Colonic mucosa (tissue), 4 donors: ENCODE measurements at regions not wholly inside any gene's neighbourhood (a gene's known extent, or its start where the extent isn't known, plus 50 kb on each side); places are given as distances from the start of the nearest gene placed in this dataset.

Experiments used
- DNase-seq: peaks from one replicate; pipeline ENCODE4 v3.0.0-alpha.2; 2020
- H3K27ac ChIP-seq: fragments of 200-600 bp; one replicate; pipeline ENCODE4 v1.8.0; 2021
- H3K27me3 ChIP-seq: fragments of 200-600 bp; one replicate; pipeline ENCODE4 v1.8.0; 2021
- H3K36me3 ChIP-seq: fragments of 200-600 bp; one replicate; pipeline ENCODE4 v1.8.0; 2021
- H3K4me1 ChIP-seq: fragments of 200-600 bp; one replicate; pipeline ENCODE4 v1.8.0; 2021; ENCODE audit warnings: mild to moderate bottlenecking
- H3K4me3 ChIP-seq: fragments of 200-600 bp; one replicate; pipeline ENCODE4 v1.8.0; 2021
- H3K9ac ChIP-seq, 2 donors: one replicate each; pipeline ENCODE4 v1.7.0; 2013; ENCODE audit warnings: control low read depth in 2 of 2, low read depth in 2 of 2, low read length in 2 of 2
- H3K9me3 ChIP-seq: fragments of 200-600 bp; one replicate; pipeline ENCODE4 v1.8.0; 2021
- CTCF ChIP-seq: fragments of 200-600 bp; IDR thresholded peaks from one replicate; pipeline ENCODE4 v1.8.0; 2022; ENCODE audit warnings: antibody characterized with exemption, mild to moderate bottlenecking
- intact Hi-C: fragments of 100-400 bp; cut with DNase I; formaldehyde crosslinking; loops from one replicate; pipeline ENCODE4 v1.14.1; 2022
- donor health status: healthy.
- donor health status: DM: no; HTN: no; CAD: no.
- donor health status: DM: no; HTN: no; CAD: no.

GRCh38 chr4:1542226-1542490, 135.9 kb upstream of the NKX1-1 start:
- Histone ChIP-seq H3K4me1 (peaks cover 7% of the 10 kb centered on the region), H3K9me3 (no peaks in the 10 kb centered on the region), H3K27ac (no peak overlapping the region), H3K36me3 (no peaks in the 10 kb centered on the region), H3K27me3 (no peaks in the 10 kb centered on the region), H3K9ac (no peak overlapping the region), H3K4me3 (no peak overlapping the region)
- intact Hi-C loops: no loop called here
- DNase-seq: no peak
- TF ChIP-seq CTCF: no peak

DNA sequence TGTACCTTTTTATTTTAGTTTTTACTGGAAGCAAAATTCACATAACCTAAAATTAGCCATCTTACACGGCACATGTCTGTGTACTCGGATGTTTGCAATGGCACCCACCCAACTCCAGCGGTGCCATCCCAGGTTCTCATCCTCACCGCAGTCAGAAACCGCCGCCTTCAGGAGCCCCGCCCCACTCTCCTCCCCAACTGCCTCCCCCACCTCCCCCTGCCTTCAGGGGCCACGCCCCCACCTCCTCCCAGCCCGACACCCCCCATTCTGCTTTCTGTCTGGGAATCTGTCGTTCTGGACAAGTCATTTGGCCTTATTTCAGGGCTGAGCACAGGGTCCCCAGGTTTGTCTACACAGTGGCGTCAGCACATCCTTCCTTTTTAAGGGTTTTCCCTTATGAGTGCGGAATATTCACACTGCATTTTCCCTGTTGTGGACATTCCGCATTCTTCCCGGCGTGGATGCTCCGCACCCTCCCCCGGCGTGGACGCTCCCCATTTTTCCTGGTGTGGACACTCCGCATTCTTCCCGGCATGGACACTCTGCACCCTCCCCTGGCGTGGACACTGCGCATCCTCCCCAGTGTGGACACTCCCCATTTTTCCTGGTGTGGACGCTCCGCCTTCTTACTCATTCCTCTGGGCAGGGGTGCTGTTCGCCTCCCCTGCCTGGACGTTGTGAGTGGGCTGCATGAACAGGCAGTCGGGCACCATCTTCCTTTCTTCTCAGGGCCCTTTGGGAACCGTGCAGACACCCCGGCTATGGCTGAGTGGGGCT, 135.4 kb upstream of the NKX1-1 start:
- intact Hi-C loops: no loop called here
- H3K9ac ChIP-seq: no peak overlapping the region

DNA sequence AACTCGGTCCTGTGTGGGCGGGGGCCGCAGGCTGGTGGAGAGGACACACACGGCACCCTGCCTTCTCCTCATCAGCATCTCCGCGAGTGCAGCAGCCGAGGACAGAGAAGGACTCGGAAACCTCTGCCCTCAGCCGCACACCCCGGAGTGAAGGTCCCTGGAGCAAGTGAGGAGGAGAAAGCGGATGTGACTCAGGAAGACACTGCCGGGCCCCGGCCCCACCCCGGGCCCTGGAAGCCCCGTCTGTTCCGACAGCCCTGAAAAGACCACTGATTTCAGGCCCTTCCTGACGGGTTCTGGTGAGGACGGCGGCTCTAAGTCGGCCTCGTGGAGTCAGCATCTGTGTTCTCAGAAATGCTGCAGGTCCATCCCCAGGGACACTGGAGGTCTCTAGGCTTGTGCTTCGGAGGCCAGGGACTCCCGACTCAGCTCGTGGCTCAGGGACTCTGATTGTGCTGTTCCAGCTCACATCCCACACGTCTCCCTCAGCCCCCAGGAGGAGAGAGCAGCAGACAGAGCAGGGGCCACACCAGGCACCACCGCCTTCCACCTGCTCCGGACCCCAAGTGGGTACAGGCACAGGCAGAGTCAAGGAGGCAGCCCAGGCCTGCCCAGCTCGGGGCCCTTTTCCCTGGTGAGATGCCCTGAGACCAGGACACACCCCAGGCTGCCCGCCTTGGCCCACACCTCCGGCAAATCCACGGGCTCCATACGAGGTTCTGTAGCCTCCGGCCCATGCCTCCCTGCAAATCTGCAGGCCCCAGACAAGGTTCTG, 134.5 kb upstream of the NKX1-1 start:
- Histone ChIP-seq H3K4me3 (no peak overlapping the region), H3K9ac (no peak overlapping the region), H3K4me1 (peaks cover 7% of the 10 kb centered on the region), H3K27me3 (no peaks in the 10 kb centered on the region), H3K9me3 (no peaks in the 10 kb centered on the region), H3K27ac (no peak overlapping the region), H3K36me3 (no peaks in the 10 kb centered on the region)
- TF ChIP-seq CTCF: no peak
- DNase-seq: no peak
- intact Hi-C loops: no loop called here

More for the DNA sequence above, 135.4 kb upstream of the NKX1-1 start:
- H3K4me3 ChIP-seq: no peak overlapping the region
- H3K36me3 ChIP-seq: no peaks in the 10 kb centered on the region
- no peaks in the 10 kb centered on the region for H3K27me3 ChIP-seq
- no peaks in the 10 kb centered on the region for H3K9me3 ChIP-seq
- TF ChIP-seq CTCF: no peak
- H3K27ac ChIP-seq: no peak overlapping the region
- DNase-seq: no peak
- H3K4me1 ChIP-seq: peaks cover 7% of the 10 kb centered on the region

DNA sequence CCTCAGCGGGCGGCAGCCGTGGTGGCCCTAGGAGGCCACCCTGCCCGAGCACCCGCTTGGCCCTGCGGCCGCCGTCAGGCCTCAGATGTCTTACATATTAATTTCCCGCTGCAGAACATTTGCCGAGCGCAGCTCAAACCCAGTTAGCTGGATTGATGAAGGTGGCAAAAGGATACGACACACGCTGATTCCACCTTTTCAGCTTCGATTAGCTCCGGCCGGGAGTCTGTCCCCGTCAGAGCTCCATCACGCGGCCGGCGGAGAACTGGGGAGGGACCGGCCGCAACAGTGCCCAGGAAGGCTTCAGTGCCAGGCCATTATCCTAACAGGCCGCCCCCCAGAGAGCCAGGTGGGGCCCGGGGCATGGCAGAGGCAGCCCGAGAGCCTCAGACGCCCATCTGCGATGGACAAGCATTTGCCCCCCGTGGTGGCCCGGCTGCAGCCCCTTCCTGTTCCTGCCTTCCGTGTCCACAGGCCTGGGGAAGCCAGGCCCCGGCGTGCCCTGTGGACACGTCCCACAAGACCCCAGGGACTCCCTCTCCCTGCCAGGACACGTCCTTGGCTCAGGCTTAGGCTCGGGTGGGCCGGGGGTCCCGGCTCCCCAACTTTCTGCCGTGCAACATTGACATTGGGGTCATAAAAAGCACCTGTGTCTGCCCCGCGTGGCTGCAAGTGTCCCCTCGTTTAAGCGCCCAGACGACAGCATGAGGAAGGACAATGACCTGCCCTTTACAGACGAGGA, 133.8 kb upstream of the NKX1-1 start:
- Histone ChIP-seq H3K27ac (no peak overlapping the region), H3K4me3 (no peak overlapping the region), H3K36me3 (no peaks in the 10 kb centered on the region), H3K9ac (no peak overlapping the region), H3K27me3 (no peaks in the 10 kb centered on the region), H3K4me1 (peaks cover 6% of the 10 kb centered on the region), H3K9me3 (no peaks in the 10 kb centered on the region)
- DNase-seq: no peak
- no peak for TF ChIP-seq CTCF
- intact Hi-C loops: no loop called here

DNA sequence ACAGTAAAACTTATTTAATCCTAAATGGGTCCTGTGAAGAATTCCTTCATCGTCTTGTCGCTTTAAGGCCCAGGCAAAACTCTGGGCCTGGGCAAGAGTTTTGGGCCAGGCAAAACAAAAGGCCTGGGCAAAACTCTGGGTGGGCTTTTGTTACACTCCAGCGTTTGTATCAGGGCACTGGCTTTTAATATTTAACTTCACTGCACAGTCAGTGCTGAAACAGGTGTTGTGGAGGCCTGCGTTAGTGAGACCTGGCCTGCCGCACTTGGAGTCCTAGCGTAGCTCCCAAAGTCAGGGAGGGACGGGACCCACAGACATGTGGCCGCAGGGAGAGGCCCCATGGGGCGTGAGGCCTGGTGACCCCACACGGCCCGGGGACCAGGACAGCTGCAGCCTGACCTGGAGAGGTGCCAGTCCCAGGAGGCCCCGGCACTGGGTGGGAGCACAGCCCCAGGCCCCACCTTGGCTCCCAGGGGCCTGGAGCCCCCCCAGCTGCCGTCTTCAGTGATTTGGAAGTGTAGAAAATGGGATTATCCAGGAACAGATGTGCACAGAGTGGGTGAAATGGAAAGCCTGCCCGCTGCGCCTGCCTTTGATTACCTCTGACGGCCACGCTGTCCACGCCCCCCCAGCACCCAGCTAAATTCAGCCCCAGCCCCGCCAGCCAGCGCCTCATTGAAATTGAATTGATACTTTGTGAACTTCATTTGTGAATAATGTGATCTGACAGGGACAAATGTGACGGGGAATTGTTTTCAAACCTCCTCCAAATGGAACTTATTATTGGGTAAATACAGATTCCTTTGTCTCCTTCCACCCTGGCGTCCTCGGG, 132.9 kb upstream of the NKX1-1 start:
- intact Hi-C loops: no loop called here
- Histone ChIP-seq H3K4me3 (no peak overlapping the region), H3K36me3 (no peaks in the 10 kb centered on the region), H3K9me3 (no peaks in the 10 kb centered on the region), H3K27me3 (no peaks in the 10 kb centered on the region), H3K27ac (no peak overlapping the region), H3K4me1 (no peaks in the 10 kb centered on the region), H3K9ac (no peak overlapping the region)
- no peak for TF ChIP-seq CTCF
- DNase-seq: no peak
